ENCODE measurements at regions not wholly inside any gene's neighbourhood (a gene's known extent, or its start where the extent isn't known, plus 50 kb on each side); places are given as distances from the start of the nearest gene placed in this dataset.
A peak's percentile ranks its signal among the peaks of the same experiment; 100 is the strongest.

DNA sequence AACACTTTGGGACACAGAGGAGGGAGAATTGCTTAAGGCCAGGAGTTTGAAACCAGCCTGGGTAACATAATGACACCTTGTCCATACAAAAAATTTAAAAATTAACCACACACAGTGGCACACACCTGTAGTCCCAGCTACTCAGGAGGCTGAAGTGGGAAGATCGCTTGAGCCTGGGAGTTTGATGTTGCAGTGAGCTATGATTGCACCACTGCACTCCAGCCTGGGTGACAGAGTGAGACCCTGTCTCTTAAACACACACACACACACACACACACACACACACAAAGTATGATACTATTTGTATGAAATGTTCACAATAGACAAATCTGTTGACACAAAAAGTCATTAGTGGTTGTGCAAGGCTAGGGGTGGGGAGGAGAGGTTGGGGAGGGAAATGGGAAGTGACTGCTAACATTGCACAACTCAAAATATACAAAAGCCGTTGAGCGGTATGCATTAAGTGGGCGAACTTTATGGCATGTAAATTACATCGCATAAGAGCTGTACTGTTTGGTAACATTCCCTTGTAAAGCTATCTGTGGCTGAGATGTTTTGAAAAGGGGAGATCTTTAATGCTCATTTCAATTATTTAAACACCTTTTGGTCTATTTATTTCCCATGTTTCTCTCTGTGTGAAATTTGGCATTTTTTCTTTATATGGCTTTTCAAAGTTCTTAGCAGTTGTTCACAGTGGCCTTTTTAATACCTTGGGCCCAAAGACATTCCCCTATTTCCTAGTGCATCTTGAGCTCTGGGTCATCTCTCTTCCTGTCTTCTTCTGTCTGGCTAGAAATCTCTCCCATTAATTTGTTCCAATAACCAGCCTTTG is 58.9 kb upstream of the ZNF516 start:
- no peak for DNase-seq (ENCODE audit: low spot score)

DNA sequence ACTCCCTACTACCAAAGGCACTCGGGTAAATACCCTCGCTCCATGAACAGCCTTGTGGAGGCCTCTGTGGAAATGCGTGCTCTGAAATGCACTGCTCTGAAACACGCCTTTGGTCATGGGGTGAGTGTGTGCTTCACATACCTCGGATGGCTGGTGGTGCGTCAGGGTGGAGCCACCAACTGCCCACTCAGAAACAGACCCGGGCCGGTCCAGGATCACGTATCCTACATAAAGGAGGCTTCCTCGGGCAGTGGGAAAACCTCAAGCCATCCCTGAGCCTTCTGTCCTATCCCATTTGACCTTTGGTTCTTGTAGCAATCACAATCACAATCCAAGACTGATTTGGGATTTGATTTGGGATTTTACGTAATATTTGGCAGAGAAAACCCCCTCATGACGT is 53.5 kb upstream of the ZNF516 start:
- no peak for DNase-seq (ENCODE audit: low spot score)

DNA sequence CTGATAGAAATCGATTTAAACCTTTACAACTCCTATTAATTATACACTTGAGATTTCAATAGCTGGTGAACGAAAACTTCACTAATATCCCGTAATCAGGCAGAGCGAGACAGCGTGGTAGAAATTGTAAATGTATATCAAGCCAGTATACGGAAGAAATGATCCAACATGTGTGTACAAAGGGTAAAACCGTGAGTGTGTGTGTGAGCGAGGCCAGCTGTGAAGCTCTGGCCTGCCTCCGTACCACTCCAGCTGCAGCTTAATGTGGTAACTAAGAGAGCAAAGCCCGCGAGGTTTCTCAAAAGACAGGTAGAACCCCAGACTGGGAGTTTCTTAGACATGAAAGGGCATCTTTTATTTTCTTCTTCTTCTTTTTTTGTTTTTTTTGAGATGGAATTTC is 52.3 kb upstream of the ZNF516 start:
- DNase-seq (ENCODE audit: low spot score): no peak

DNA sequence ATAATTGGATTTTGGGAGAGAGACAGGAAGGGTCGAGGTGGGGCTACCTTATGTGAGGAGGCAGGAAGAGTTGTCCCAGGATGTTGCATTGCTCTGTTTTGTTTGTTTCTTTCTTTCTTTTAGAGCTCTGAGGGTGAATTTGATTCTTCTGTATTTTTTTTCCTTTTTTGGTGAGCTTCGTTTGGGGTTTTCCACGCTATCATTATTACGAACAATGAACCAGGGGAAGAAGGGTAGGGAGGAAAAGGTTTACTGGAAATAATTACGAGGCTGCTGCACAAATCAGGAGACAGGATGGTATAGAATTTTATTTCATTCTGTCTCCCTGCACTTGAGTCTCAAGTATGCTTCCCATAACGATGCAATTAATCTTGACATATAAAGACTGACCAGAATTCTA is 51.4 kb upstream of the ZNF516 start:
- no peak for DNase-seq (ENCODE audit: low spot score)

DNA sequence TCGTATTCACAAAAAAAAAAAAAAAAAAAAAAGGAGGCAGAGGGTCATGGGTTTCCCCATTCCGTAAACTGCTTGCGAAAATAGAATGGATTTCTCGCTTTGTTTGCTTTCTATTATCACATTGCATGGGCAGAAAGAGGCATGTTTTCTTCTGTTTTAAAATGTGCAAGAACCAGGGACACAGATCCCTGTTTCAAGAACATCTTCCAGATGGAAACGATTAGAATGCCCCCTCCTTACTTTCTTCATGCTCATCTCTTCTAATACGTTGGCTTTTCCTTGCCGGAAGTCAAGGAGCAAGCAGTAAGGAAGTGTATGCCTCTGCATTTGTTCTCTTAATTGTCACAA is 51.0 kb upstream of the ZNF516 start:
- DNase-seq (ENCODE audit: low spot score): peak; percentile 17

DNA sequence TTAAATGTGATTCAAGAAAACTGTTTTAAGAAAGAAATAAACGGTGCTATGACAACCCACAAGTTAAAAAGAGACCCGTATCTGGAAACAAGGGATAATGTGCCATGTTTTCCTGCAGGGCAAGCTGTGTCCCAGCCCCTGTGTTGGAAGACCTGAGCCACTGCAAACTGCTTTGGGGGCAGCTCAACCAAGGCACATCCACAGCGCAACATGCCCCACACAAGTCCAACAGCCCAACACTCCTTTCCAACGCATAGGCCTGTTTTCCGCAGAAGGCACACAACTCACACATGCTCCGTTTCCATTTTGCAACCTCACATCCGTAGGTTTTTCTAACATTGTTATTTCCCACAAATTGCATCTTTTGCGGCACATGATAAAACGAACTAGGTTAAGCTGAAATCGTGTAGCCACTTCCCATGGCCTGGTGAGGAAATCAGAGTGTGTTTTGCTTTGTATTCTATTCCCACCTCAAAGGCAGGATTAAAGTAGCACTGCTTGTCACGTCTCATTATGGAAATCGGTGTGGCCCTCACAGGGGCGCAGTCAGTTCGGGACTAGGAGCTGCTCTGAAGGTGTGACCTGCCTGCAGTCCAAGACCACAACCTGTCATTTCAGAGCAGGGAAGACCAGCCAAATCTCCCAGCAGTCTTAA is 50.5 kb upstream of the ZNF516 start:
- no peak for DNase-seq (ENCODE audit: low spot score)

DNA sequence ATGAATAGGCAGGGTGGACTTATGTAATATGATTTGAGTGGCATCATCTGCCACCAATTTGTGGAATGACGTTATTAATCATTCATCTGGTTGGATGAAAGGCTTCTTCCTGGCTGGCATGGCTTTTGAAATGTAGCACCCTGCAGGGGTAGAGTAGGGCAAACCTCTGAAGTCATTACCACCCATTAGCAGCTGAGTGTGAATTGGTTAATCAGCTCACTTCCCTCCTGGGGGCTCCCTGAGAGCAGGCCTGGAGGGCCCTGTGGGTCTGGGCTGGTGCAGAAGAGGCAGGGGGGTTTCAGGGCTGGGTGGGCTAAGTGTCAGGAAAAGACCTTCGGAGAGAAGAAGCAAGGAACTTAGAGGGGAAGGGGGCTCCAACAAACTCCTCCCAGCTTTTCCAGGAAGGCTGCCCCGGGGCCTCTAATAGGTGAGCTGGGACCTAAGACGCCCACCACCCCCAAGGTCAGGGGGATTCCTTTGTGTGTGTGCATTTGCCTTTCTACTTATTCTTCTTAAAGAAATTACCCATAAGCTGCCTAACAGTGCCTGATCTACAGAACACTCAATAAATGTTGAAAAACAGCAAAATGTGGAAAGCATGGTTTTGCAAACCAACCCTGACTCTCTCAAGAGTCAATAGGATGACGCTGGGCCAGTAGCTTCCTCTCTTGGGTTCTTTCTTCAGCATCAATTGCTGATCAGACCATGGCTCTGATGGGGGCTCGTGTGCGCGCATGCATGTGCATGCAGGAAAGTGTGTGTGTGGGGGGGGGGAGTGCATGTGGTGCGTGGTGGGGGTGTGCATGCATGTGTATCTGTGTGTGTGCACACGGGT is 49.7 kb upstream of the ZNF516 start:
- DNase-seq (ENCODE audit: low spot score): no peak

All from umbilical cord (tissue), 1 donor.